HL-60 (cell line): ENCODE measurements at regions not wholly inside any gene's neighbourhood (a gene's known extent, or its start where the extent isn't known, plus 50 kb on each side); places are given as distances from the start of the nearest gene placed in this dataset.

Experiments
- POLR2AphosphoS5 ChIP-seq: IDR thresholded peaks from 2 replicates; pipeline ENCODE4 v1.6.1; 2012; ENCODE audit warnings: low read depth
- SPI1 ChIP-seq: IDR thresholded peaks from 2 replicates; pipeline ENCODE4 v1.6.1; 2012; ENCODE audit warnings: low read depth, mild to moderate bottlenecking, borderline replicate concordance
- TF ChIP-seq, protein P1 (sequence below): IDR thresholded peaks from one replicate; pipeline ENCODE4 v1.5.1; 2011; ENCODE audit warnings: low read length, control low read depth, inconsistent platforms; ENCODE audit not compliant: insufficient read depth
- TF ChIP-seq, protein P2 (sequence below): IDR thresholded peaks from 2 replicates; pipeline ENCODE4 v1.6.1; 2012; ENCODE audit warnings: low read depth; ENCODE audit not compliant: insufficient replicate concordance

DNA sequence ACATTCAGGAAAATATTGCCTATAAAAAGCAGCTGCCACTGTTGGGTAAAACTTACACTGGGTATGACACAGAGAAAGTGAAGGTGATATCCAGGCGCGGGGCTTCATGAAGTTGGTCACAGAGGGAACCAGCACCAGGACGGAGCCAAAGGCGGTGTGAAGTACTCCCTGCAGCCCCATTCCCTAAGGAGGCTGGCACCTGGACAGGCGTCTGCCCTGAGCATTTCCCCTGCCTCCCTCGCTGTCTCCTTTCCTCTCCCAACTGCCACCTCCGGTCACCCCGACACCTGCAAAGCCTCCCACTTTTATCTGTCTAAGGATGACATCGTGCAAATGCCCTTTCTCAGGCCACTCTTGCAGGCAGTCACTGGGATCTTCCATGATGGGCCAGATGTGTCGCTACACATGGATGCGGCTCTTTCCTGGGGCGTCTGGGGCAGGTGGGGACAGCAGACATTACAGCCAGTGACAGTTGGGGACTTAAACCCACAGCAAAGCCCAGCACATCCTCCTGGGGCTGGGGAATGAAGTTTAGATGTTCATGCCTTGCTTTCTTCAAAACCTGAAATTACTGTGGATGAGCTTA lies 367.7 kb upstream of the IRX4 start:
- TF ChIP-seq, protein P1, sequence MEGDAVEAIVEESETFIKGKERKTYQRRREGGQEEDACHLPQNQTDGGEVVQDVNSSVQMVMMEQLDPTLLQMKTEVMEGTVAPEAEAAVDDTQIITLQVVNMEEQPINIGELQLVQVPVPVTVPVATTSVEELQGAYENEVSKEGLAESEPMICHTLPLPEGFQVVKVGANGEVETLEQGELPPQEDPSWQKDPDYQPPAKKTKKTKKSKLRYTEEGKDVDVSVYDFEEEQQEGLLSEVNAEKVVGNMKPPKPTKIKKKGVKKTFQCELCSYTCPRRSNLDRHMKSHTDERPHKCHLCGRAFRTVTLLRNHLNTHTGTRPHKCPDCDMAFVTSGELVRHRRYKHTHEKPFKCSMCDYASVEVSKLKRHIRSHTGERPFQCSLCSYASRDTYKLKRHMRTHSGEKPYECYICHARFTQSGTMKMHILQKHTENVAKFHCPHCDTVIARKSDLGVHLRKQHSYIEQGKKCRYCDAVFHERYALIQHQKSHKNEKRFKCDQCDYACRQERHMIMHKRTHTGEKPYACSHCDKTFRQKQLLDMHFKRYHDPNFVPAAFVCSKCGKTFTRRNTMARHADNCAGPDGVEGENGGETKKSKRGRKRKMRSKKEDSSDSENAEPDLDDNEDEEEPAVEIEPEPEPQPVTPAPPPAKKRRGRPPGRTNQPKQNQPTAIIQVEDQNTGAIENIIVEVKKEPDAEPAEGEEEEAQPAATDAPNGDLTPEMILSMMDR: no peak
- TF ChIP-seq POLR2AphosphoS5: no peak
- TF ChIP-seq, protein P2, sequence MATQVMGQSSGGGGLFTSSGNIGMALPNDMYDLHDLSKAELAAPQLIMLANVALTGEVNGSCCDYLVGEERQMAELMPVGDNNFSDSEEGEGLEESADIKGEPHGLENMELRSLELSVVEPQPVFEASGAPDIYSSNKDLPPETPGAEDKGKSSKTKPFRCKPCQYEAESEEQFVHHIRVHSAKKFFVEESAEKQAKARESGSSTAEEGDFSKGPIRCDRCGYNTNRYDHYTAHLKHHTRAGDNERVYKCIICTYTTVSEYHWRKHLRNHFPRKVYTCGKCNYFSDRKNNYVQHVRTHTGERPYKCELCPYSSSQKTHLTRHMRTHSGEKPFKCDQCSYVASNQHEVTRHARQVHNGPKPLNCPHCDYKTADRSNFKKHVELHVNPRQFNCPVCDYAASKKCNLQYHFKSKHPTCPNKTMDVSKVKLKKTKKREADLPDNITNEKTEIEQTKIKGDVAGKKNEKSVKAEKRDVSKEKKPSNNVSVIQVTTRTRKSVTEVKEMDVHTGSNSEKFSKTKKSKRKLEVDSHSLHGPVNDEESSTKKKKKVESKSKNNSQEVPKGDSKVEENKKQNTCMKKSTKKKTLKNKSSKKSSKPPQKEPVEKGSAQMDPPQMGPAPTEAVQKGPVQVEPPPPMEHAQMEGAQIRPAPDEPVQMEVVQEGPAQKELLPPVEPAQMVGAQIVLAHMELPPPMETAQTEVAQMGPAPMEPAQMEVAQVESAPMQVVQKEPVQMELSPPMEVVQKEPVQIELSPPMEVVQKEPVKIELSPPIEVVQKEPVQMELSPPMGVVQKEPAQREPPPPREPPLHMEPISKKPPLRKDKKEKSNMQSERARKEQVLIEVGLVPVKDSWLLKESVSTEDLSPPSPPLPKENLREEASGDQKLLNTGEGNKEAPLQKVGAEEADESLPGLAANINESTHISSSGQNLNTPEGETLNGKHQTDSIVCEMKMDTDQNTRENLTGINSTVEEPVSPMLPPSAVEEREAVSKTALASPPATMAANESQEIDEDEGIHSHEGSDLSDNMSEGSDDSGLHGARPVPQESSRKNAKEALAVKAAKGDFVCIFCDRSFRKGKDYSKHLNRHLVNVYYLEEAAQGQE: no peak
- no peak for TF ChIP-seq SPI1
